ENCODE measurements at regions not wholly inside any gene's neighbourhood (a gene's known extent, or its start where the extent isn't known, plus 50 kb on each side); places are given as distances from the start of the nearest gene placed in this dataset.

- TF ChIP-seq, protein P1, sequence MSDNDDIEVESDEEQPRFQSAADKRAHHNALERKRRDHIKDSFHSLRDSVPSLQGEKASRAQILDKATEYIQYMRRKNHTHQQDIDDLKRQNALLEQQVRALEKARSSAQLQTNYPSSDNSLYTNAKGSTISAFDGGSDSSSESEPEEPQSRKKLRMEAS (IDR thresholded peaks at IDR 0.05) = no peak
- TF ChIP-seq YY1 (IDR thresholded peaks at IDR 0.05; ENCODE audit: low read depth) (no peak), FOXM1 (IDR thresholded peaks at IDR 0.05; ENCODE audit: borderline replicate concordance, low read depth) (no peak), CREB1 (IDR thresholded peaks at IDR 0.05; ENCODE audit: low read depth) (no peak), TAF1 (IDR thresholded peaks at IDR 0.05; ENCODE audit: low read depth) (no peak), ZBTB7A (IDR thresholded peaks at IDR 0.05; ENCODE audit: low read depth) (no peak), CEBPB (IDR thresholded peaks at IDR 0.05) (no peak), EGR1 (IDR thresholded peaks at IDR 0.05) (no peak)
Measured at GRCh38 chr4:55242506-55242905, 103.5 kb upstream of the SRD5A3 start.

All from Ishikawa (cell line).